ENCODE measurements at regions not wholly inside any gene's neighbourhood (a gene's known extent, or its start where the extent isn't known, plus 50 kb on each side); places are given as distances from the start of the nearest gene placed in this dataset.

DNA sequence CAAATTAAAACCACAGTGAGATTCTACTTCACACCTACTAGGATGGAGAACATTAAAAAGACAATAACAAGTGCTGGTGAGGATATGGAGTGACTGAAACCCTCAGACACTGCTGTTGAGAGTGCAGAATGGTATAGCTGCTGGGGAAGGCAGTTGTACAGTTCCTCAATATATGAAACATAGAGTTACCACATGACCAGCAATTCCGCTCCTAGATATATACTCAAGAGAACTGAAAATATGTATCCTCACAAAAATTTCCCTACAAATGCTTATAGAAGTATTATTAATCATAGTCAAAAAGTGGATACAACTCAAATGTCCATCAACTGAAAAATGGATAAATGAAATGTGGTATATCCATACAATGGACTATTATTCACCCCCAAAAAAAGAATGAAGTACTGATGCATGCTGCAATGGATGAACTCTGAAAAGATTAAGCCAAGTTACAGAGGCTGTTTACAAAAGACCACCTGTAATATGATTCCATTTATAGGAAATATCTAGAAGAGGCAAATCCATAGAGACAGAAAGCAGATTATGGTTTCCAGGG is 164.7 kb upstream of the IGF1R start:
- no peak for TF ChIP-seq ZFP30 (CRISPR knock-in tag; IDR thresholded peaks at IDR 0.05)
- TF ChIP-seq RARB (CRISPR knock-in tag; IDR thresholded peaks at IDR 0.05), result no peak
- no peak for TF ChIP-seq BACH2 (CRISPR knock-in tag; IDR thresholded peaks at IDR 0.05; ENCODE audit: borderline replicate concordance)
- no peak for TF ChIP-seq TCF4 (CRISPR knock-in tag; IDR thresholded peaks at IDR 0.05; ENCODE audit: borderline replicate concordance)
- no peak for TF ChIP-seq GLIS3 (CRISPR knock-in tag; IDR thresholded peaks at IDR 0.05)
- no peak for TF ChIP-seq PPARA (CRISPR knock-in tag; IDR thresholded peaks at IDR 0.05; ENCODE audit: borderline replicate concordance)
- TF ChIP-seq ZNF8 (CRISPR knock-in tag; IDR thresholded peaks at IDR 0.05), result peak; percentile 92
- TF ChIP-seq, protein P1, sequence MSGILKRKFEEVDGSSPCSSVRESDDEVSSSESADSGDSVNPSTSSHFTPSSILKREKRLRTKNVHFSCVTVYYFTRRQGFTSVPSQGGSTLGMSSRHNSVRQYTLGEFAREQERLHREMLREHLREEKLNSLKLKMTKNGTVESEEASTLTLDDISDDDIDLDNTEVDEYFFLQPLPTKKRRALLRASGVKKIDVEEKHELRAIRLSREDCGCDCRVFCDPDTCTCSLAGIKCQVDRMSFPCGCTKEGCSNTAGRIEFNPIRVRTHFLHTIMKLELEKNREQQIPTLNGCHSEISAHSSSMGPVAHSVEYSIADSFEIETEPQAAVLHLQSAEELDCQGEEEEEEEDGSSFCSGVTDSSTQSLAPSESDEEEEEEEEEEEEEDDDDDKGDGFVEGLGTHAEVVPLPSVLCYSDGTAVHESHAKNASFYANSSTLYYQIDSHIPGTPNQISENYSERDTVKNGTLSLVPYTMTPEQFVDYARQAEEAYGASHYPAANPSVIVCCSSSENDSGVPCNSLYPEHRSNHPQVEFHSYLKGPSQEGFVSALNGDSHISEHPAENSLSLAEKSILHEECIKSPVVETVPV (CRISPR knock-in tag; IDR thresholded peaks at IDR 0.05), result no peak
- TF ChIP-seq OSR1 (CRISPR knock-in tag; IDR thresholded peaks at IDR 0.05), result no peak
- TF ChIP-seq, protein P2, sequence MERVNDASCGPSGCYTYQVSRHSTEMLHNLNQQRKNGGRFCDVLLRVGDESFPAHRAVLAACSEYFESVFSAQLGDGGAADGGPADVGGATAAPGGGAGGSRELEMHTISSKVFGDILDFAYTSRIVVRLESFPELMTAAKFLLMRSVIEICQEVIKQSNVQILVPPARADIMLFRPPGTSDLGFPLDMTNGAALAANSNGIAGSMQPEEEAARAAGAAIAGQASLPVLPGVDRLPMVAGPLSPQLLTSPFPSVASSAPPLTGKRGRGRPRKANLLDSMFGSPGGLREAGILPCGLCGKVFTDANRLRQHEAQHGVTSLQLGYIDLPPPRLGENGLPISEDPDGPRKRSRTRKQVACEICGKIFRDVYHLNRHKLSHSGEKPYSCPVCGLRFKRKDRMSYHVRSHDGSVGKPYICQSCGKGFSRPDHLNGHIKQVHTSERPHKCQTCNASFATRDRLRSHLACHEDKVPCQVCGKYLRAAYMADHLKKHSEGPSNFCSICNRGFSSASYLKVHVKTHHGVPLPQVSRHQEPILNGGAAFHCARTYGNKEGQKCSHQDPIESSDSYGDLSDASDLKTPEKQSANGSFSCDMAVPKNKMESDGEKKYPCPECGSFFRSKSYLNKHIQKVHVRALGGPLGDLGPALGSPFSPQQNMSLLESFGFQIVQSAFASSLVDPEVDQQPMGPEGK (CRISPR knock-in tag; IDR thresholded peaks at IDR 0.05; ENCODE audit: borderline replicate concordance), result no peak
